ENCODE measurements at regions not wholly inside any gene's neighbourhood (a gene's known extent, or its start where the extent isn't known, plus 50 kb on each side); places are given as distances from the start of the nearest gene placed in this dataset.

GRCh38 chr18:38262661-38263060 lies 697.1 kb upstream of the CELF4 start:
- H3K4me3 ChIP-seq (replicated peaks; ENCODE audit: low read depth, low read length), result no peak overlapping the region
- TF ChIP-seq CTCF (IDR thresholded peaks at IDR 0.05; ENCODE audit: insufficient read depth, low read length, poor library complexity, severe bottlenecking), result no peak
- no peak for DNase-seq (ENCODE audit: extremely low read depth, insufficient read length)
- H3K27me3 ChIP-seq (replicated peaks; ENCODE audit: control insufficient read depth, insufficient read depth, low read length), result no peaks in the 10 kb centered on the region
- H3K36me3 ChIP-seq (ENCODE audit: control insufficient read depth, insufficient read depth, low read length), result no peaks in the 10 kb centered on the region

GRCh38 chr18:38257661-38258060 lies 692.1 kb upstream of the CELF4 start:
- Histone ChIP-seq H3K36me3 (ENCODE audit: control insufficient read depth, insufficient read depth, low read length) (no peaks in the 10 kb centered on the region), H3K4me3 (replicated peaks; ENCODE audit: low read depth, low read length) (no peak overlapping the region), H3K27me3 (replicated peaks; ENCODE audit: control insufficient read depth, insufficient read depth, low read length) (no peaks in the 10 kb centered on the region)
- TF ChIP-seq CTCF (IDR thresholded peaks at IDR 0.05; ENCODE audit: insufficient read depth, low read length, poor library complexity, severe bottlenecking), result no peak
- DNase-seq (ENCODE audit: extremely low read depth, insufficient read length), result no peak

GRCh38 chr18:38256366-38256765 lies 690.8 kb upstream of the CELF4 start:
- H3K27me3 ChIP-seq (replicated peaks; ENCODE audit: control insufficient read depth, insufficient read depth, low read length), result no peaks in the 10 kb centered on the region
- H3K4me3 ChIP-seq (replicated peaks; ENCODE audit: low read depth, low read length), result no peak overlapping the region
- DNase-seq (ENCODE audit: extremely low read depth, insufficient read length), result no peak
- no peaks in the 10 kb centered on the region for H3K36me3 ChIP-seq (ENCODE audit: control insufficient read depth, insufficient read depth, low read length)
- no peak for TF ChIP-seq CTCF (IDR thresholded peaks at IDR 0.05; ENCODE audit: insufficient read depth, low read length, poor library complexity, severe bottlenecking)

GRCh38 chr18:38250971-38251370 lies 685.4 kb upstream of the CELF4 start:
- Histone ChIP-seq H3K36me3 (ENCODE audit: control insufficient read depth, insufficient read depth, low read length) (no peaks in the 10 kb centered on the region), H3K27me3 (replicated peaks; ENCODE audit: control insufficient read depth, insufficient read depth, low read length) (no peaks in the 10 kb centered on the region), H3K4me3 (replicated peaks; ENCODE audit: low read depth, low read length) (no peak overlapping the region)
- no peak for TF ChIP-seq CTCF (IDR thresholded peaks at IDR 0.05; ENCODE audit: insufficient read depth, low read length, poor library complexity, severe bottlenecking)
- no peak for DNase-seq (ENCODE audit: extremely low read depth, insufficient read length)

- no peak for TF ChIP-seq CTCF (IDR thresholded peaks at IDR 0.05; ENCODE audit: insufficient read depth, low read length, poor library complexity, severe bottlenecking)
- no peak overlapping the region for H3K4me3 ChIP-seq (replicated peaks; ENCODE audit: low read depth, low read length)
- no peaks in the 10 kb centered on the region for H3K36me3 ChIP-seq (ENCODE audit: control insufficient read depth, insufficient read depth, low read length)
- DNase-seq (ENCODE audit: extremely low read depth, insufficient read length), result no peak
- no peaks in the 10 kb centered on the region for H3K27me3 ChIP-seq (replicated peaks; ENCODE audit: control insufficient read depth, insufficient read depth, low read length)
Observed at GRCh38 chr18:38244480-38244879, 678.9 kb upstream of the CELF4 start.

GRCh38 chr18:38243291-38243690 lies 677.7 kb upstream of the CELF4 start:
- DNase-seq (ENCODE audit: extremely low read depth, insufficient read length), result no peak
- no peaks in the 10 kb centered on the region for H3K36me3 ChIP-seq (ENCODE audit: control insufficient read depth, insufficient read depth, low read length)
- H3K27me3 ChIP-seq (replicated peaks; ENCODE audit: control insufficient read depth, insufficient read depth, low read length), result no peaks in the 10 kb centered on the region
- no peak for TF ChIP-seq CTCF (IDR thresholded peaks at IDR 0.05; ENCODE audit: insufficient read depth, low read length, poor library complexity, severe bottlenecking)
- no peak overlapping the region for H3K4me3 ChIP-seq (replicated peaks; ENCODE audit: low read depth, low read length)

All from GM06990 (cell line).